Prostate gland (tissue), 2 donors: ENCODE measurements at regions not wholly inside any gene's neighbourhood (a gene's known extent, or its start where the extent isn't known, plus 50 kb on each side); places are given as distances from the start of the nearest gene placed in this dataset.

Source experiments
- DNase-seq: peaks from one replicate; pipeline ENCODE4 v3.0.0-alpha.2; 2019; ENCODE audit warnings: low spot score
- H3K27ac ChIP-seq, 2 donors: fragments of 200-600 bp; sonication (generic); 2 replicates each; pipeline ENCODE4 v1.5.1; 2017 to 2019
- H3K27me3 ChIP-seq: fragments of 200-600 bp; sonication (generic); replicated peaks from 2 replicates; pipeline ENCODE4 v1.5.1; 2019; ENCODE audit not compliant: insufficient read depth
- H3K36me3 ChIP-seq, 2 donors: fragments of 200-600 bp; sonication (generic); 1 replicate in 1 of 2; 2 replicates in 1 of 2; pipeline versions ENCODE4 v1.5.1 to v1.8.1; 2017 to 2019
- H3K4me1 ChIP-seq: fragments of 200-600 bp; sonication (generic); replicated peaks from 2 replicates; pipeline ENCODE4 v1.5.1; 2019
- H3K4me3 ChIP-seq, 2 donors: fragments of 200-600 bp; sonication (generic); 2 replicates each; pipeline ENCODE4 v1.5.1; 2017 to 2019
- H3K9me3 ChIP-seq: fragments of 200-600 bp; sonication (generic); 2 replicates; pipeline ENCODE4 v1.5.1; 2017
- POLR2A ChIP-seq: fragments of 450-650 bp; IDR thresholded peaks from one replicate; pipeline ENCODE4 v1.6.1; 2016; ENCODE audit warnings: antibody characterized with exemption, mild to moderate bottlenecking
- POLR2AphosphoS5 ChIP-seq: sonication (generic); formaldehyde crosslinking; IDR thresholded peaks from one replicate; pipeline ENCODE4 v1.6.1; 2017; ENCODE audit warnings: antibody characterized with exemption
- WGBS: methylation state at CpG from one replicate; pipeline ENCODE4 v1.1.5; 2018; 5-methylcytosine and 5-hydroxymethylcytosine counted together
- intact Hi-C: fragments of 100-400 bp; cut with DNase I; formaldehyde crosslinking; loops from one replicate; pipeline ENCODE4 v1.14.2; 2022
- TF ChIP-seq, protein P1 (sequence below), 4 experiments: fragments of 200-600 bp in 2 of 4; fragments of 450-650 bp in 2 of 4; sonication (generic) in 2 of 4; IDR thresholded peaks; 1 replicate in 3 of 4; 2 replicates in 1 of 4; pipeline ENCODE4 v1.5.1; 2016 to 2019; ENCODE audit warnings: antibody characterized with exemption in 4 of 4, mild to moderate bottlenecking in 2 of 4, moderate library complexity in 2 of 4

DNA sequence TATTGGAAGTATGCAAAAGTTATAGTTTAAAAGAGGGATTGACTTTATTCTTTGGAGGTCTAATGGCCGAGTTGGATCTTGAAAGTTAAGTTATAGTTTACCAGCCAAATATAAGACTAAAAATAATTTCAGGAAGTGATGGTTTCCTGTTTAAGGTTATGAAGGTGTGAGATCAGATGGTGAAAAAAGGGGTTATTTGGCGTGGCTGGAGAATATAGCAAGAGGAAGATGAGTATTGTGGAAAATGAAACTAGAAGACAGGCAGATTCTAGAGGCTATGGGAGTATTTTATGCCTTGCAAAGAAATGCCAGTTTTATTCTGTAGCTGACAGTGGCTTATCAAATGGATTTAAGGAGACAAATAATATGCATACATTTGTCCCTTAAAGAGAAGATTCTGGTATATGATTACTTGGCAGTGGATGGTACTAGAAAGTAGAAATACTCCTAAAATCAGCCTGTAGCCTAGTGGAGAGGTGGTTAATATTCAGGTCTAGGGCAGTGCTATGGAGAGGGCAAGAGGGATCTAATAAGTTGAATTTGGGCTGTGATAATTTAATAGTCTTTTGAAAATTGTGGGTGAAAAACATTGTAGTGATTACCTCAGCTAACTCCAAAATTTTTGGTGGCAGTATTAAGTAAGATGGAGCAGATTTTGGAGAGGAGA lies 1091.8 kb upstream of the ATXN7L3B start:
- no peak for DNase-seq
- no peaks in the 10 kb centered on the region for H3K27me3 ChIP-seq
- WGBS = 77% methylated on average over 2 of the region's 2 CpGs

DNA sequence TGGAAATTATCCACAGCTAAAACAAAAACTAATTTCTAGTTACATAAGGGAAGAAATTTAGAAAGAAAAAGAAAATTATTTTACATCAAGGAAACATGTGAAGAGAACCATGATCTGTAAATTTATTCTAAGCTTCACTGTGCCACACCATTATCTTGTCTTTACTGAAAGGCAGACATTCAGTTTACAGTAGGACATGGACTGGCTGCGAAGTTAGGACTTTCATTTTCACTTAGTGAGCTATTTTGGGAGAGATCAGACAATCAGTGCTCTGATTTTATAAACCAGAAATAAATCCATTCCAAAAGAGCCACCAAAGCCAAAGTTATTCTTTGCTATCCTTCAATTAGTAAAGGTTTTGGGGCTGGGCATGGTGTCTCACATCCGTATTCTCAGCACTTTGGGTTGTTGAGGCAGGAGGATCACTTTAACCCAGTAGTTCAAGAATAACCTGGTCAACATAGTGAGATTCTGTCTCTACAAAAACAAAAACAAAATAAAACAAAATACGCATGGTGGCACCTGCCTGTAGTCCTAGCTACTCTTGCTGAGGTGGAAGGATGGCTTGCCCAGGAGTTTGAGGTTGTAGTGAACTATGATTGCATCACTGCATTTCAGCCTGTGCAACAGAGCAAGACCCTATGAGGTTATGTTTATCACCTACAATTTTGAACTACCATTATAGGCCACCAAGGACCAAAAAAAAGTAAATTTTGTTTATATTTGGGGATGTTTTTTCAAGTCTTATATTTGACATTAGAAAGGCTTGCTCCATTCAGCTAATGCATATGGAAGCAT lies 1084.8 kb upstream of the ATXN7L3B start:
- TF ChIP-seq POLR2A (no peak), POLR2AphosphoS5 (no peak)
- TF ChIP-seq, protein P1, sequence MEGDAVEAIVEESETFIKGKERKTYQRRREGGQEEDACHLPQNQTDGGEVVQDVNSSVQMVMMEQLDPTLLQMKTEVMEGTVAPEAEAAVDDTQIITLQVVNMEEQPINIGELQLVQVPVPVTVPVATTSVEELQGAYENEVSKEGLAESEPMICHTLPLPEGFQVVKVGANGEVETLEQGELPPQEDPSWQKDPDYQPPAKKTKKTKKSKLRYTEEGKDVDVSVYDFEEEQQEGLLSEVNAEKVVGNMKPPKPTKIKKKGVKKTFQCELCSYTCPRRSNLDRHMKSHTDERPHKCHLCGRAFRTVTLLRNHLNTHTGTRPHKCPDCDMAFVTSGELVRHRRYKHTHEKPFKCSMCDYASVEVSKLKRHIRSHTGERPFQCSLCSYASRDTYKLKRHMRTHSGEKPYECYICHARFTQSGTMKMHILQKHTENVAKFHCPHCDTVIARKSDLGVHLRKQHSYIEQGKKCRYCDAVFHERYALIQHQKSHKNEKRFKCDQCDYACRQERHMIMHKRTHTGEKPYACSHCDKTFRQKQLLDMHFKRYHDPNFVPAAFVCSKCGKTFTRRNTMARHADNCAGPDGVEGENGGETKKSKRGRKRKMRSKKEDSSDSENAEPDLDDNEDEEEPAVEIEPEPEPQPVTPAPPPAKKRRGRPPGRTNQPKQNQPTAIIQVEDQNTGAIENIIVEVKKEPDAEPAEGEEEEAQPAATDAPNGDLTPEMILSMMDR (IDR thresholded peaks at IDR 0.05) = no peak
- no peak for DNase-seq
- intact Hi-C loops = no loop called here
- H3K9me3 ChIP-seq = no peaks in the 10 kb centered on the region
- no peaks in the 10 kb centered on the region for H3K4me1 ChIP-seq
- H3K27me3 ChIP-seq = no peaks in the 10 kb centered on the region
- 83% methylated on average over 3 of the region's 3 CpGs for WGBS
- no peak overlapping the region for H3K27ac ChIP-seq
- no peaks in the 10 kb centered on the region for H3K36me3 ChIP-seq
- H3K4me3 ChIP-seq = no peak overlapping the region

More for the DNA sequence above, 1091.8 kb upstream of the ATXN7L3B start:
- intact Hi-C loops = no loop called here
- Histone ChIP-seq H3K36me3 (no peaks in the 10 kb centered on the region), H3K4me3 (no peak overlapping the region), H3K9me3 (no peaks in the 10 kb centered on the region), H3K27ac (no peak overlapping the region), H3K4me1 (no peaks in the 10 kb centered on the region)
- TF ChIP-seq POLR2A (no peak), POLR2AphosphoS5 (no peak)
- TF ChIP-seq, protein P1 (IDR thresholded peaks at IDR 0.05) = no peak

DNA sequence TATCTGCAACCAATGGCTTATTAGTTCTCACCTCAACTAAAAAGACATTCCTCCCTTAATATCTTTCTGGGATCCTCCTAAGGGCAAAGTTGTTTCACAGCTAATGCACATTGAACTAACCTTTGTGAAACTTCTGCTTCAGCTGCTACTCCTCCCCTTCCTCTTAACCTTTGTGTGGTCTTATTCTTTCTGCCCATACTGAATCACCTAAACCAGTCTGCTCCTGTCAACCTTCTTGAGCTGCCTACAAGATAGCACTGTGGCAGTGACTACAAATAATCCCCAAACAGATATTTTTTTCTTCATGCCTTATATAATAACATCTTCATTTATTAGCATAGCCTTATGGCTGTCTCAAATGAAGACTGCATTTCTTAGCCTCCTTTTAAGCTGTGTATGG lies 1077.4 kb upstream of the ATXN7L3B start:
- intact Hi-C loops = no loop called here
- H3K4me3 ChIP-seq = no peak overlapping the region
- DNase-seq = no peak
- H3K9me3 ChIP-seq = no peaks in the 10 kb centered on the region
- no peak overlapping the region for H3K27ac ChIP-seq
- H3K27me3 ChIP-seq = no peaks in the 10 kb centered on the region
- no peaks in the 10 kb centered on the region for H3K4me1 ChIP-seq
- TF ChIP-seq POLR2AphosphoS5 = no peak
- no peak for TF ChIP-seq POLR2A
- TF ChIP-seq, protein P1 (IDR thresholded peaks at IDR 0.05) = no peak
- H3K36me3 ChIP-seq = no peaks in the 10 kb centered on the region

DNA sequence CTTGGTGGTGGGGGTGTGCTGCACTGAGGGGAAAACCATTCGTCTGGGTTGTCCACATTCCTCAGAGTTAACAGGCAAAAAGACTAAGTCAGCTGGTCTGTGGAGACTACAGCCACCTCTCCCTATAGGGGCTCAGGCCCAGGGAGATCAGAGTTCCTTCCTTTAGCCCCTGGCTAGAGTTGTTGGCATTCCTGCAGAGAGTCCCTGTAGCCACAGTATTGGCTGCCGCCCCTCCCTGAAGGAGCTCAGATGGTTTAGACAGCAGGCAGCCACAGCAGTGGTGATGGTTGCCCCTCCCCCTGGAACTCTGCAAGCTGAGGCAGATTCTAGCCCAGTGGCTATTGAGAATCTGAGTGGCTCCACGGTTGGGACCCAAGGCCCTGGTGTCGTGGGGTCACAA lies 1072.5 kb upstream of the ATXN7L3B start:
- TF ChIP-seq, protein P1 (IDR thresholded peaks at IDR 0.05) = no peak
- TF ChIP-seq POLR2A (no peak), POLR2AphosphoS5 (no peak)
- no peaks in the 10 kb centered on the region for H3K36me3 ChIP-seq
- H3K27ac ChIP-seq = no peak overlapping the region
- H3K4me3 ChIP-seq = no peak overlapping the region
- no peaks in the 10 kb centered on the region for H3K27me3 ChIP-seq
- intact Hi-C loops = no loop called here
- 38% methylated on average over 3 of the region's 4 CpGs for WGBS
- H3K4me1 ChIP-seq = no peaks in the 10 kb centered on the region
- no peaks in the 10 kb centered on the region for H3K9me3 ChIP-seq
- DNase-seq = no peak

DNA sequence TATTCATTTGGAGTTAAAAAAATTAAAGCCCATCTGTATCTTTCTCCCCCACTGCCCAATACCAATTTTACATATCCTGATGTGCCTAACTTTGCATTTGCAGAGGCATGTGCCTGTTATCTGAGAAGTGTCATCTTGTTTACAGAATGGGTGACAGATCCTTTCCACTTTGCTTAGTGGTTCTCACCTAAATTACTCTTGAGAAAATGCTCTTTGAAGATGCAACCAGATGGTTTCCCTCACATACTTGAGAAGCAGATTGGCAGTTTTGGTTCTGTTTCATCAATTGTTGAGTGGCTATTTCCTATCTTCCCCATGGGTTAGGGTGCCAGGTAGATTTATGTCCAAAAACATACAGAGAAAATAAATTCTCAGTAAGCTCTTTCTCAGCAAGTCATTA lies 1051.4 kb upstream of the ATXN7L3B start:
- intact Hi-C loops = no loop called here

More for the DNA sequence above, 1051.4 kb upstream of the ATXN7L3B start:
- Histone ChIP-seq H3K36me3 (no peaks in the 10 kb centered on the region), H3K4me3 (no peak overlapping the region), H3K4me1 (no peaks in the 10 kb centered on the region), H3K27me3 (no peaks in the 10 kb centered on the region), H3K9me3 (no peaks in the 10 kb centered on the region), H3K27ac (no peak overlapping the region)
- no peak for TF ChIP-seq POLR2A
- TF ChIP-seq, protein P1 (IDR thresholded peaks at IDR 0.05) = no peak
- no peak for TF ChIP-seq POLR2AphosphoS5
- no peak for DNase-seq
